DOHH2 (cell line): ENCODE measurements at regions not wholly inside any gene's neighbourhood (a gene's known extent, or its start where the extent isn't known, plus 50 kb on each side); places are given as distances from the start of the nearest gene placed in this dataset.

Experiments used
- H3F3A ChIP-seq: fragments of 200-600 bp; sonication (generic), shearing (Covaris generic); 2 replicates; pipeline ENCODE4 v1.6.0; 2016; ENCODE audit warnings: antibody characterized with exemption, mild to moderate bottlenecking; ENCODE audit not compliant: control insufficient read depth, insufficient read depth
- H3K27ac ChIP-seq: fragments of 200-600 bp; sonication (generic); 2 replicates; pipeline ENCODE4 v1.5.1; 2014; ENCODE audit warnings: low read depth, mild to moderate bottlenecking, low read length, moderate library complexity
- H3K27me3 ChIP-seq: fragments of 200-600 bp; sonication (generic); 2 replicates; pipeline ENCODE4 v1.6.1; 2014; ENCODE audit warnings: mild to moderate bottlenecking, low read length, mixed read lengths; ENCODE audit not compliant: control insufficient read depth
- H3K36me3 ChIP-seq: fragments of 200-600 bp; sonication (generic); 2 replicates; pipeline ENCODE4 v1.6.1; 2014; ENCODE audit warnings: mild to moderate bottlenecking, low read length, moderate library complexity, mixed read lengths; ENCODE audit not compliant: control insufficient read depth
- H3K4me1 ChIP-seq: fragments of 200-600 bp; sonication (generic); 2 replicates; pipeline ENCODE4 v1.6.1; 2014; ENCODE audit warnings: mild to moderate bottlenecking, low read length, mixed read lengths; ENCODE audit not compliant: control insufficient read depth
- H3K4me2 ChIP-seq: fragments of 200-600 bp; sonication (generic); 2 replicates; pipeline ENCODE4 v1.6.0; 2014; ENCODE audit warnings: mild to moderate bottlenecking, low read length, moderate library complexity
- H3K4me3 ChIP-seq: fragments of 200-600 bp; sonication (generic); 2 replicates; pipeline ENCODE4 v1.5.1; 2014; ENCODE audit warnings: mild to moderate bottlenecking, low read length, mixed read lengths
- H3K79me2 ChIP-seq: fragments of 200-600 bp; sonication (generic); 2 replicates; pipeline ENCODE4 v1.6.1; 2014; ENCODE audit warnings: mild to moderate bottlenecking, low read length, mixed read lengths; ENCODE audit not compliant: control insufficient read depth
- H3K9me2 ChIP-seq: fragments of 200-600 bp; sonication (generic); replicated peaks from 2 replicates; pipeline ENCODE4 v1.6.1; 2014; ENCODE audit warnings: mild to moderate bottlenecking, low read length, mixed read lengths; ENCODE audit not compliant: control insufficient read depth
- H3K9me3 ChIP-seq: fragments of 200-600 bp; sonication (generic); 2 replicates; pipeline ENCODE4 v1.6.1; 2014; ENCODE audit warnings: antibody characterized with exemption, low read length, mixed read lengths; ENCODE audit not compliant: control insufficient read depth, insufficient read depth
- H4K20me1 ChIP-seq: fragments of 200-600 bp; sonication (generic); 2 replicates; pipeline ENCODE4 v1.6.0; 2014; ENCODE audit warnings: low read depth, mild to moderate bottlenecking, antibody characterized with exemption, low read length, moderate library complexity; ENCODE audit not compliant: control insufficient read depth, insufficient read depth
- CTCF ChIP-seq: fragments of 200-600 bp; sonication (generic); IDR thresholded peaks from one replicate; pipeline ENCODE4 v1.5.1; 2014; ENCODE audit warnings: antibody characterized with exemption, mild to moderate bottlenecking, low read depth, low read length; ENCODE audit not compliant: poor library complexity, severe bottlenecking
- EZH2phosphoT487 ChIP-seq: fragments of 200-600 bp; sonication (generic); IDR thresholded peaks from 2 replicates; pipeline ENCODE4 v1.6.1; 2017; ENCODE audit warnings: borderline replicate concordance, mild to moderate bottlenecking, antibody characterized with exemption, low read length, moderate library complexity, mixed read lengths

DNA sequence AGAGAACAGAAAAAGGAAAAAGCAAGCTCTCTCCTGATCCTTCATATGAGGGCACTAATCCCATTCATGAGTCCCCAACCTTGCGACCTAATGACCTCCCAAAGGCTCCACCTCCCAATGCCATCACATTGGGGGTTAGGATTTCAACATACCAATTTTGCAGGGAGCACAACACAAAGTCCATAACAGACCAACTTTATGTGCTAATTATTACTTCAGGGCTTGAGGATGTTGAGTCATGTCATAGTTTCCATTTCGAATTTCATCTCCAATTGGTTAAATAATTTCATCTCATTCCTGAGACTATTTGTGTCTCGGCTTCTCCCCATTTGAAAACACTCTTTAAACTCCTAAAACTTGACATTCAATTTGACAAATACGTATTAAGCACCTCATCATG lies 69.9 kb upstream of the KLF7 start:
- Histone ChIP-seq H3K27me3 (no peaks in the 10 kb centered on the region; the same call in 1 of the 2 replicates), H4K20me1 (no peaks in the 10 kb centered on the region), H3K4me3 (no peak overlapping the region), H3K36me3 (no peaks in the 10 kb centered on the region), H3K4me2 (no peak overlapping the region), H3K79me2 (no peaks in the 10 kb centered on the region), H3K9me3 (no peaks in the 10 kb centered on the region), H3K9me2 (no peaks in the 10 kb centered on the region), H3K4me1 (no peaks in the 10 kb centered on the region), H3F3A (no peaks in the 10 kb centered on the region), H3K27ac (no peak overlapping the region)
- TF ChIP-seq EZH2phosphoT487 (no peak), CTCF (no peak)

DNA sequence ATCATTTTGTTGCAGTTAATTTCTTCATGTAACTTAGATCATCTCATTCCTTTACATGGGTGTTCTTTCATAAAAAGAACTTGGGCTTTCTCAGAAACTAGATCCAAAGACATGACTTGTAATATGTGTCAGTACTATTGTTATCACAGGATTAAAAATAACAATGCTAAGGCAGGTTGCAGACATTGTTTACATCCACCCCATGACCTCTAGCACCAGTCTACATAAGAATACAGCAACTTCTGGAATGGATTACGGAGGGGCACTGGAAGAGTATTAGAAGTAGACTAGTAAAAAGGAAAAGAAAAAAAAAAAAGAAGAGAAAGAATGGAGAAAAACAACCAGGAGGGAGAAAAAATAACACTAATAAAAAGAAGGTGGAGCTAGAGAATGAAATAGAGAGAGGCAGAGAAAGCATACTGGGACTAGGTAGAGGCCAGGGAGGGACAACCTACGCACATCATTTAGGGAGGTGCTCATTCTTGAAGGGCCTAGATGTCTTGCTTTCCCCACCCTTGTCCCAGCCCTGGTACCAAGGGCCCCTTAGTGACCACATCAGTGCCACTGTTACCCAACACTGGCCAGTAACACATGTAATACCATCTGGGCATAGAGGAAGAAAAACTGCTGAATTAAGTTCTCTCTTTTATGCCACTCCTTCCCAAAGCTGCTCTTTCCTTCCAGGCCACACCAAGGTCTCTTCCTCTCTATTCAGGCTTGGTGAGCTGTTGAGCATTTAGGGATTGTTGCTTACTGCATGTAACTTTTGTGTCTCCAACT lies 70.6 kb upstream of the KLF7 start:
- no peaks in the 10 kb centered on the region for H3K9me2 ChIP-seq
- H3K27ac ChIP-seq = no peak overlapping the region
- no peaks in the 10 kb centered on the region for H3K79me2 ChIP-seq
- no peaks in the 10 kb centered on the region for H3K4me1 ChIP-seq
- H3K9me3 ChIP-seq = no peaks in the 10 kb centered on the region
- no peaks in the 10 kb centered on the region; the same call in 1 of the 2 replicates for H3K27me3 ChIP-seq
- TF ChIP-seq EZH2phosphoT487 (no peak), CTCF (no peak)
- H3K4me2 ChIP-seq = no peak overlapping the region
- H4K20me1 ChIP-seq = no peaks in the 10 kb centered on the region
- no peak overlapping the region for H3K4me3 ChIP-seq
- no peaks in the 10 kb centered on the region for H3K36me3 ChIP-seq
- H3F3A ChIP-seq = no peaks in the 10 kb centered on the region

- no peaks in the 10 kb centered on the region for H4K20me1 ChIP-seq
- no peaks in the 10 kb centered on the region; the same call in 1 of the 2 replicates for H3K27me3 ChIP-seq
- no peaks in the 10 kb centered on the region for H3K9me2 ChIP-seq
- no peaks in the 10 kb centered on the region for H3K4me1 ChIP-seq
- no peak overlapping the region for H3K4me2 ChIP-seq
- no peaks in the 10 kb centered on the region for H3K9me3 ChIP-seq
- no peak overlapping the region for H3K4me3 ChIP-seq
- H3K79me2 ChIP-seq = no peaks in the 10 kb centered on the region
- no peaks in the 10 kb centered on the region for H3F3A ChIP-seq
- TF ChIP-seq EZH2phosphoT487 (no peak), CTCF (no peak)
- no peak overlapping the region for H3K27ac ChIP-seq
- H3K36me3 ChIP-seq = no peaks in the 10 kb centered on the region
Observed at GRCh38 chr2:207238831-207239701, 73.3 kb upstream of the KLF7 start.
